ENCODE measurements at regions not wholly inside any gene's neighbourhood (a gene's known extent, or its start where the extent isn't known, plus 50 kb on each side); places are given as distances from the start of the nearest gene placed in this dataset.
"Not testable (repeated sequence)": the region's sequence is repeated elsewhere in the genome, so short reads cannot be mapped to it uniquely, and the experiment has no call there.

GRCh38 chr9:40221596-40222233, 866.2 kb downstream of the SPATA31A1 start:
- not testable (repeated sequence) for TF ChIP-seq REPIN1 (tag by site-specific recombination; IDR thresholded peaks at IDR 0.05; ENCODE audit: low read depth); ZNF670 (tag by site-specific recombination; IDR thresholded peaks at IDR 0.05; ENCODE audit: low read depth); CTCF (tag by site-specific recombination; IDR thresholded peaks at IDR 0.05); ZNF639 (tag by site-specific recombination; IDR thresholded peaks at IDR 0.05); ZEB2 (tag by site-specific recombination; IDR thresholded peaks at IDR 0.05); YY1 (tag by site-specific recombination; IDR thresholded peaks at IDR 0.05); ZNF596 (tag by site-specific recombination; IDR thresholded peaks at IDR 0.05); ZSCAN30 (tag by site-specific recombination; IDR thresholded peaks at IDR 0.05); REST (tag by site-specific recombination; IDR thresholded peaks at IDR 0.05); ZNF280C (tag by site-specific recombination; IDR thresholded peaks at IDR 0.05); MYNN (tag by site-specific recombination; IDR thresholded peaks at IDR 0.05; ENCODE audit: borderline replicate concordance); ELK4 (IDR thresholded peaks at IDR 0.05; ENCODE audit: borderline replicate concordance, low read depth, low read length)
